GM23248 (cell line): ENCODE measurements at regions not wholly inside any gene's neighbourhood (a gene's known extent, or its start where the extent isn't known, plus 50 kb on each side); places are given as distances from the start of the nearest gene placed in this dataset.

Source experiments
- DNase-seq: peaks from one replicate; pipeline ENCODE4 v3.0.0-alpha.2; 2015
- H2AFZ ChIP-seq: fragments of 200-600 bp; sonication (generic); 2 replicates; pipeline ENCODE4 v1.6.1; 2016; ENCODE audit warnings: antibody characterized with exemption
- H3F3A ChIP-seq: fragments of 200-600 bp; sonication (generic); 2 replicates; pipeline ENCODE4 v1.6.1; 2016; ENCODE audit warnings: mild to moderate bottlenecking, antibody characterized with exemption, mixed run types; ENCODE audit not compliant: insufficient read depth
- H3K27ac ChIP-seq: fragments of 200-600 bp; sonication (generic); 2 replicates; pipeline ENCODE4 v1.5.1; 2016; ENCODE audit warnings: mild to moderate bottlenecking
- H3K27me3 ChIP-seq: fragments of 200-600 bp; sonication (generic); replicated peaks from 2 replicates; pipeline ENCODE4 v1.6.1; 2016; ENCODE audit warnings: mild to moderate bottlenecking; ENCODE audit not compliant: insufficient read depth
- H3K36me3 ChIP-seq: fragments of 200-600 bp; sonication (generic); 2 replicates; pipeline ENCODE4 v1.6.1; 2016; ENCODE audit warnings: low read depth, mild to moderate bottlenecking
- H3K4me1 ChIP-seq: fragments of 200-600 bp; sonication (generic); 2 replicates; pipeline ENCODE4 v1.6.1; 2016; ENCODE audit warnings: mild to moderate bottlenecking; ENCODE audit not compliant: insufficient read depth
- H3K4me2 ChIP-seq: fragments of 200-600 bp; sonication (generic); one replicate; pipeline ENCODE4 v1.6.1; 2016; ENCODE audit warnings: mild to moderate bottlenecking; ENCODE audit not compliant: unreplicated experiment
- H3K4me3 ChIP-seq: fragments of 200-600 bp; sonication (generic); 2 replicates; pipeline ENCODE4 v1.5.1; 2016; ENCODE audit warnings: mild to moderate bottlenecking
- H3K79me2 ChIP-seq: fragments of 200-600 bp; sonication (generic); 2 replicates; pipeline ENCODE4 v1.6.1; 2016; ENCODE audit warnings: mild to moderate bottlenecking; ENCODE audit not compliant: insufficient read depth
- H3K9ac ChIP-seq: fragments of 200-600 bp; sonication (generic); 2 replicates; pipeline ENCODE4 v1.6.1; 2016; ENCODE audit warnings: mild to moderate bottlenecking
- H3K9me2 ChIP-seq: fragments of 200-600 bp; sonication (generic); 2 replicates; pipeline ENCODE4 v1.6.1; 2016; ENCODE audit warnings: mixed run types, mild to moderate bottlenecking, moderate library complexity; ENCODE audit not compliant: insufficient read depth
- H3K9me3 ChIP-seq: fragments of 200-600 bp; sonication (generic); one replicate; pipeline ENCODE4 v1.6.1; 2017; ENCODE audit warnings: low read depth
- H4K20me1 ChIP-seq: fragments of 200-600 bp; sonication (generic); 2 replicates; pipeline ENCODE4 v1.6.0; 2016; ENCODE audit not compliant: insufficient read depth
- EZH2 ChIP-seq: fragments of 200-600 bp; sonication (generic); IDR thresholded peaks from 2 replicates; pipeline ENCODE4 v1.6.1; 2018; ENCODE audit warnings: antibody characterized with exemption, mild to moderate bottlenecking; ENCODE audit not compliant: insufficient read depth, poor library complexity, severe bottlenecking
- EZH2phosphoT487 ChIP-seq: fragments of 200-600 bp; sonication (generic); IDR thresholded peaks from 2 replicates; pipeline ENCODE4 v1.6.1; 2018; ENCODE audit warnings: antibody characterized with exemption, moderate library complexity, mild to moderate bottlenecking, low read depth; ENCODE audit not compliant: insufficient read depth
- WGBS, 2 experiments: methylation state at CpG; one replicate each; pipeline ENCODE4 v1.1.6; 2015 to 2017; ENCODE audit warnings: low lambda C conversion rate in 2 of 2, low coverage in 1 of 2; ENCODE audit errors: missing lambda C conversion rate in 2 of 2; 5-methylcytosine and 5-hydroxymethylcytosine counted together
- in situ Hi-C: fragments of 300-500 bp; cut with MboI; formaldehyde crosslinking; loops from 2 replicates; pipeline ENCODE4 v1.15.0; 2020

- Histone ChIP-seq H3K27ac (no peak overlapping the region), H3K9ac (no peak overlapping the region), H2AFZ (no peak overlapping the region), H3K9me3 (no peaks in the 10 kb centered on the region), H3K79me2 (no peaks in the 10 kb centered on the region), H3K36me3 (no peaks in the 10 kb centered on the region), H3K9me2 (no peaks in the 10 kb centered on the region), H3K27me3 (0 out of 2 replicates have a peak, but pooled peaks cover 9% of the 10 kb centered on the region), H3K4me3 (no peak overlapping the region), H3F3A (no peaks in the 10 kb centered on the region), H4K20me1 (no peaks in the 10 kb centered on the region), H3K4me1 (no peaks in the 10 kb centered on the region), H3K4me2 (no peak overlapping the region)
- TF ChIP-seq EZH2 (no peak), EZH2phosphoT487 (no peak)
- WGBS, 2 experiments: 40 to 56% methylated on average over 1 of the region's 1 CpG
- no peak for DNase-seq
- in situ Hi-C loops: no loop called here
Measured at GRCh38 chr22:22713416-22713815, 69.0 kb downstream of the GGTLC2 start.

- H3K4me1 ChIP-seq: no peaks in the 10 kb centered on the region
Measured at GRCh38 chr22:22714600-22715335, 70.4 kb downstream of the GGTLC2 start.

GRCh38 chr22:22716136-22716665 is 71.8 kb downstream of the GGTLC2 start:
- Histone ChIP-seq H3K9me2 (no peaks in the 10 kb centered on the region), H4K20me1 (no peaks in the 10 kb centered on the region), H3K27me3 (no peaks in the 10 kb centered on the region), H3K4me1 (peaks cover 6% of the 10 kb centered on the region; the same call in 1 of the 2 replicates), H3F3A (peaks cover 19% of the 10 kb centered on the region; the same call in 1 of the 2 replicates), H3K9me3 (no peaks in the 10 kb centered on the region), H3K79me2 (no peaks in the 10 kb centered on the region), H3K36me3 (no peaks in the 10 kb centered on the region), H3K4me2 (no peak overlapping the region), H3K27ac (no peak overlapping the region), H2AFZ (no peak overlapping the region), H3K4me3 (no peak overlapping the region), H3K9ac (no peak overlapping the region)
- in situ Hi-C loops: no loop called here
- DNase-seq: no peak
- no peak for TF ChIP-seq EZH2phosphoT487
- TF ChIP-seq EZH2: no peak
- 40 to 43% methylated on average over 6 of the region's 6 CpGs for WGBS, 2 experiments

More at GRCh38 chr22:22714600-22715335, 70.4 kb downstream of the GGTLC2 start:
- Histone ChIP-seq H3F3A (peaks cover 5% of the 10 kb centered on the region; the same call in 1 of the 2 replicates), H3K27me3 (no peaks in the 10 kb centered on the region), H3K36me3 (no peaks in the 10 kb centered on the region), H3K79me2 (no peaks in the 10 kb centered on the region), H4K20me1 (no peaks in the 10 kb centered on the region), H3K27ac (no peak overlapping the region), H3K4me2 (no peak overlapping the region), H3K9me2 (no peaks in the 10 kb centered on the region), H3K4me3 (no peak overlapping the region), H3K9ac (no peak overlapping the region), H3K9me3 (no peaks in the 10 kb centered on the region), H2AFZ (no peak overlapping the region)
- no peak for DNase-seq
- TF ChIP-seq EZH2phosphoT487 (no peak), EZH2 (no peak)
- 40 to 41% methylated on average over 7 of the region's 7 CpGs for WGBS, 2 experiments
- in situ Hi-C loops: no loop called here

GRCh38 chr22:22717664-22718063 is 73.2 kb downstream of the GGTLC2 start:
- no peak overlapping the region for H3K4me2 ChIP-seq
- H3K4me1 ChIP-seq: peaks cover 21% of the 10 kb centered on the region
- H3F3A ChIP-seq: peaks cover 34% of the 10 kb centered on the region; the same call in 1 of the 2 replicates
- no peaks in the 10 kb centered on the region for H3K36me3 ChIP-seq
- H3K4me3 ChIP-seq: no peak overlapping the region
- no peaks in the 10 kb centered on the region for H3K9me2 ChIP-seq
- DNase-seq: no peak
- no peak overlapping the region for H3K27ac ChIP-seq
- H4K20me1 ChIP-seq: 0 out of 2 replicates have a peak, but pooled peaks cover 5% of the 10 kb centered on the region
- 53 to 59% methylated on average over 4 of the region's 4 CpGs for WGBS, 2 experiments
- no peaks in the 10 kb centered on the region for H3K27me3 ChIP-seq
- in situ Hi-C loops: no loop called here
- H3K9me3 ChIP-seq: no peaks in the 10 kb centered on the region
- H3K9ac ChIP-seq: no peak overlapping the region
- no peaks in the 10 kb centered on the region for H3K79me2 ChIP-seq
- TF ChIP-seq EZH2phosphoT487: no peak
- no peak overlapping the region for H2AFZ ChIP-seq
